Activated CD4-positive, alpha-beta memory T cell treated with anti-CD3 and anti-CD28 coated beads, Interleukin-2, amount 10 ng/mL, durations not matched to agents 7 days and 5 days (primary cell): ENCODE measurements at regions not wholly inside any gene's neighbourhood (a gene's known extent, or its start where the extent isn't known, plus 50 kb on each side); places are given as distances from the start of the nearest gene placed in this dataset.

Experiments
- CTCF ChIA-PET: fragments of 350-600 bp; sonication (Branson Sonifier 250); formaldehyde crosslinking; loops from one replicate; lab custom pipeline; 2021; ENCODE audit warnings: antibody characterized with exemption, inconsistent platforms; lab: Charles Lee
- POLR2A ChIA-PET: fragments of 350-600 bp; sonication (Branson Sonifier 250); formaldehyde crosslinking; loops from one replicate; lab custom pipeline; 2021; ENCODE audit warnings: antibody characterized with exemption; lab: Charles Lee
- DNase-seq: peaks from one replicate; pipeline ENCODE4 v3.0.0-alpha.2; 2020
- H3K27ac Mint-ChIP-seq: one replicate; pipeline ENCODE4 v1.8.0; 2021; ENCODE audit warnings: mild to moderate bottlenecking, mixed read lengths
- H3K27me3 Mint-ChIP-seq: one replicate; pipeline ENCODE4 v1.8.0; 2021; ENCODE audit warnings: mixed read lengths
- H3K36me3 Mint-ChIP-seq: one replicate; pipeline ENCODE4 v1.8.0; 2021; ENCODE audit warnings: low read depth, mixed read lengths
- H3K4me1 Mint-ChIP-seq: one replicate; pipeline ENCODE4 v1.8.0; 2021; ENCODE audit warnings: mixed read lengths
- H3K4me3 Mint-ChIP-seq: one replicate; pipeline ENCODE4 v1.8.0; 2021; ENCODE audit warnings: mild to moderate bottlenecking, mixed read lengths
- H3K9me3 Mint-ChIP-seq: one replicate; pipeline ENCODE4 v1.8.0; 2021; ENCODE audit warnings: mixed read lengths

DNA sequence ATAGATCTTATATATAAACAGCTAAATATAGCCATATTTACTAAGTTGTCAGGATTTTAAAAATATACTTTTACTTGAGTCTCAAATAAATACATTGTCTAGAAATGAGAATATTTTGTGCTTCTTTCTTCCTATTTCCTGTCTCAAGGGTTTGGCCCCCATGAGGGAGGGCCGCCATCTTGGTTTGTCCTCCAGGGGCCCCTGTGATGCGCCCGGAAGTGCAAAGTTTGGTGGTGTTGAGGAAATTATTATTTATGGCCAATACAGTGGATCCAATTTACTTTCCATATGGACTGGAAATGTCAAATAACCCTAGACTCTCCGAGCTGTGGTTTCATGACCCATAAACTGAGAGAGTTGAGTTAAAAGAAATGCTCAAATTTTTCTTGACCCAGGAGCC, 104.7 kb upstream of the OTOS start:
- Mint-ChIP-seq H3K27ac (no peak overlapping the region), H3K27me3 (peaks cover 13% of the 10 kb centered on the region), H3K4me1 (no peaks in the 10 kb centered on the region), H3K9me3 (no peaks in the 10 kb centered on the region), H3K4me3 (no peak overlapping the region), H3K36me3 (no peaks in the 10 kb centered on the region)
- CTCF ChIA-PET = no interaction called here
- POLR2A ChIA-PET = no interaction called here
- DNase-seq = no peak

DNA sequence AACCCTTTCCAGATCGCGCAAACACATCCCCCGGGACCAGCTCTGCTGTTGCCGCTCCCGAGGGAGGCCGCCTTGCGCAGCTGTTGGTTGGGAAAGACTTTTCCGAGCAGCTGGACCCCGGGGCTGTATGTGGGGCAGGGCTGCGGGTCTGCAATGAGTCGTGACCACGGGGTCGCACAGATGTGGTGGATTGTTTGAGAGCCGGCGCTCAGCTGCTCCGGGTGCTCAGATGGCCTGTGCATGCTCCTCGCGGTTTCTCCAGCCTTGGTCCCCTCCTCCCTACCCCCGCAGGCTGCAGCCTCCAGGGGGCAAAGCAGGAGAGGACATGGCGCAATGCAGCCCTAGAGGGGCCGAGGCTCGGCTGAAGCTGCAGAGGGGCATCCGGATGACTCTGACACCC, 105.2 kb upstream of the OTOS start:
- Mint-ChIP-seq H3K9me3 (no peaks in the 10 kb centered on the region), H3K4me3 (no peak overlapping the region), H3K27ac (no peak overlapping the region), H3K36me3 (no peaks in the 10 kb centered on the region), H3K27me3 (peaks cover 8% of the 10 kb centered on the region), H3K4me1 (no peaks in the 10 kb centered on the region)
- POLR2A ChIA-PET = no interaction called here
- peak; percentile 12 for DNase-seq
- CTCF ChIA-PET = no interaction called here

DNA sequence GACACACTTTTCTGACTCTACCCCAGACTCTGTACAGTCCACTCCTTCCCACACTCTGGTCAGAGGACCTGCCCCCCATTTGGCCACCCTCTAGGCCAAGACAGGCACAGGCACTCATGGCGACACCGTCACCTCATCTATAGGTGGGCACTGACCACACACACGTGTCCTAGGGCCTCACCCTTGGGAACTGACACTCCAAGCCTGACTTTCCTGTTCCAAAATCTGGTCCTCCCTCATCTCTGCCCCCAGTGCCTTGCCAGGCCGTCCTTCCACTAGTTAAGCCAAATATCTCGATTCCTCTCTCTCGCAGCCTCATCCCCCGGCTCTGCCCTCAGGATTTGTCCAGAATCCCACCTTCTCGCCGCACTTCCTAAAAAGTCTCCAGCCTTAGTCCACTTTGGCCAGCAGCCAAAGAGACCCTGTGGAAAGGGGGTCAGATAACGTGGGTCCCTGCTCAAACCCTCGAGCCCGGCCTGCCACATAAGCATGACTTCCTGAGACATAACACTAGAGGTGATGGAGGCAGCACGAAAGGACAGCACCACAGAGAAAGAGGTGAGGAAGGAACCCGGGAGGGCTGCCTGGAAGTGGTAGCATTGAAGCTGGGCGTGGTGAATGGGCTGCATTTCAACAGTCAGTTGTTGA, 105.8 kb upstream of the OTOS start:
- Mint-ChIP-seq H3K4me3 (no peak overlapping the region), H3K36me3 (no peaks in the 10 kb centered on the region), H3K27me3 (peaks cover 5% of the 10 kb centered on the region), H3K4me1 (no peaks in the 10 kb centered on the region), H3K27ac (no peak overlapping the region), H3K9me3 (no peaks in the 10 kb centered on the region)
- ChIA-PET POLR2A (no interaction called here), CTCF (no interaction called here)
- DNase-seq = peak; percentile 9

DNA sequence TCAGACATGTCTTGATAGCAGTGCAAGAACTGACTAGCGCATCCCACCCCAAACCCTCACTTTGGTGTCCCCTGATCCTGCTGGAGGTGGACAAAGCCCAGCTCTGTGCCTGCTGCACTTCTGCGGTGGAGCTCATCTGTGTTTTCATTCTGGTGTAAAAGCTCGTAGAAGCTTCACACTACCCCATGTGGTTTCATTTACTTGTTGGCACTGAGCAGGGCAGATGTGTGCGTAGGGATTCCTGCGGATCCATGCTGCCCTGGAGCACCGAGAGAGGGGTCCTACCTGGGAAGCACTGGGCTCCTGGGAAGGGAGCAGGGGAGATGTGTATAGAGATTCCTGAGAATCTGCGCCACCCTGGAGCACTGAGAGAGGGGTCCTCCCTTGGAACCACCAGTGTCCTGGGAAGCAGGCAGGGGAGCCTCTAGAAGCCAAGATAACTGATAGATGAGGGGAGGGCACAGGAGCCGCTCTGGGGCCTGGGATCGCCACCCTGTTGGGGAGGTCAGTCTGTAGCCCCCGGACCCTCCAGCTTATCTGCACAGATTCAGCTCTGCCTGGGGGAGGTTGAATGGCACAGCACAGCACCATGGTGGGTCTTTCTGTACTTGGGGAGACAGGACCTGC, 106.9 kb upstream of the OTOS start:
- no peaks in the 10 kb centered on the region for H3K36me3 Mint-ChIP-seq
- peaks cover 2% of the 10 kb centered on the region for H3K27me3 Mint-ChIP-seq
- H3K4me3 Mint-ChIP-seq = no peak overlapping the region
- peak; percentile 5 for DNase-seq
- ChIA-PET POLR2A (no interaction called here), CTCF (no interaction called here)
- H3K9me3 Mint-ChIP-seq = no peaks in the 10 kb centered on the region
- H3K27ac Mint-ChIP-seq = no peak overlapping the region
- H3K4me1 Mint-ChIP-seq = no peaks in the 10 kb centered on the region

DNA sequence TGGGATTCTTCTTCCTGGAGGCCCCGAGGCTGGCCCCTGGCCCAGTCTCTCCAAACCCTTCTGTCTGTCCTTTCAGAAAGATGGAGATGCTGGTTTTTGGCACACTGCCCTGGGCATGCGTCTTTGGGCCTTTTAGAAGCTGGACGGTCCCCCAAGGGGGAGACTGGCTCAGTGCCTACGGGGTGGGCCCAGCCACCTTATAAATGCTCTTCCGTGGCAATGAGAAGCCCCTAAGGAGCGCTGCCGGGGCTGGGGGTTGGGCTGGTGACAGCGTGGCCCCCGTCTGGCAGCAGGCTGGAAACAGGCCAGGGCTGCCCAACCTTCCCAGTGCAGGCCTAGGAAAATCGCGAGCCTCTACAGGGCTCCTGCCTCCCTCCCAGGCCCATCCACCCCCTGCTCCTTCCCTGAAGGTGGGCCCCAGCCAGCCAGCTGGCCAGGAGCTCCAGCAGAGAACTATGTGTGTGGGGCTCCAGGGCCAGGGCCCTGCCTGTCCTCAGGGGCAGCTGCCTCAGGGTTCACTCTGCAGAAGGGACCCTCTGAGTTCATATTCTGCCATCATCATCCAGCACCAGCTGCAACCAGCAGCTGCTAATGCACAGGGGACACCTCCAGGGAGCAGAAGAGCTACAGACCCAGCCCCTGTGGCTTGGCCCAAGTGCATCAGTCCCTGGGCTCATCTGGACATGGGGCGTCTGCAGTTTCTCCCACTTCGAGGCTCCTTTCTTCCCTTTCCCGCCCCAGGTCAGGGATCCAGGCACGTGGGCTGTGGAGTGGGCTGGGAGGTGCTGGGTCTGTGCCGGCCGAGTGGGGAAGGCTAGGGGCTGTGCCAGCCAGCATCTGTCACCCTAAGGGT, 107.6 kb upstream of the OTOS start:
- H3K4me1 Mint-ChIP-seq = no peaks in the 10 kb centered on the region
- ChIA-PET CTCF (no interaction called here), POLR2A (no interaction called here)
- H3K36me3 Mint-ChIP-seq = no peaks in the 10 kb centered on the region
- H3K9me3 Mint-ChIP-seq = no peaks in the 10 kb centered on the region
- H3K4me3 Mint-ChIP-seq = no peak overlapping the region
- peaks cover 2% of the 10 kb centered on the region for H3K27me3 Mint-ChIP-seq
- H3K27ac Mint-ChIP-seq = no peak overlapping the region
- DNase-seq = peak; percentile 13

DNA sequence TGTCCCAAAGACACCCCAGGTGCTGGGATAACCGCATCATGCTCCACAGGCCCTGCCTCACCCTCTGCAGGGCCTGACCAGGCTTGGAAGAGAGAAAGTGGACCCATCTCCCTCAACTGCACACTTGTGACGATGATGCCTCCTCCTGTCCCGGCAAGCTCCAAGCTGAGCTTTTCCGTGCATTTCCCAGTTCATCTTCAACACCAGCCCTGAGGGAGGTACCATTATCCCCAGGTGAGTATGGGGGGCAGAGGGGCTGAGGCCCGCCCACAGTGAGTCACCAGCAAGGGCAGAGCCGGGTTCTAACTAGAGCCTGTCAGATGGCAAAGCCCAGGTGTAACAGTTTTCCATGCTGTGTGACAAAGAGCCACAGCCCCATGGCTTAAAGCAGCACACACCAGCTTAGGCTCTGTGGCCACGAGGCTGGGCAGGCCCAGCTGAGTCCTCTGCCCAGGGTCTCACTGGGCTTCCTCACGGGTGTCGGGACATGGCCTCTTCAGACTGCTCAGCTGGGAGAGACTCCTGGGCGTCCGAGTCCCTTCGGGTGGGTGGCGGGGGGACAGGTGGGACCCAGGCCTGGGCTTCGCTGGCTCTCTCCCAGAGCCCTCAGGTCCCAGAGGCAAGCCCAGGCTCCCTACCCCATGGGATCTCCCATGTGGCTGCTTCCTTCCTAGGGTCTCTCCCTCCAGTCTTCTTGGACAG, 108.4 kb upstream of the OTOS start:
- CTCF ChIA-PET = no interaction called here
- H3K27me3 Mint-ChIP-seq = peaks cover 2% of the 10 kb centered on the region
- H3K36me3 Mint-ChIP-seq = no peaks in the 10 kb centered on the region
- POLR2A ChIA-PET = no interaction called here
- no peaks in the 10 kb centered on the region for H3K9me3 Mint-ChIP-seq
- H3K4me3 Mint-ChIP-seq = no peak overlapping the region
- DNase-seq = peak; percentile 4
- H3K4me1 Mint-ChIP-seq = no peaks in the 10 kb centered on the region
- H3K27ac Mint-ChIP-seq = no peak overlapping the region

DNA sequence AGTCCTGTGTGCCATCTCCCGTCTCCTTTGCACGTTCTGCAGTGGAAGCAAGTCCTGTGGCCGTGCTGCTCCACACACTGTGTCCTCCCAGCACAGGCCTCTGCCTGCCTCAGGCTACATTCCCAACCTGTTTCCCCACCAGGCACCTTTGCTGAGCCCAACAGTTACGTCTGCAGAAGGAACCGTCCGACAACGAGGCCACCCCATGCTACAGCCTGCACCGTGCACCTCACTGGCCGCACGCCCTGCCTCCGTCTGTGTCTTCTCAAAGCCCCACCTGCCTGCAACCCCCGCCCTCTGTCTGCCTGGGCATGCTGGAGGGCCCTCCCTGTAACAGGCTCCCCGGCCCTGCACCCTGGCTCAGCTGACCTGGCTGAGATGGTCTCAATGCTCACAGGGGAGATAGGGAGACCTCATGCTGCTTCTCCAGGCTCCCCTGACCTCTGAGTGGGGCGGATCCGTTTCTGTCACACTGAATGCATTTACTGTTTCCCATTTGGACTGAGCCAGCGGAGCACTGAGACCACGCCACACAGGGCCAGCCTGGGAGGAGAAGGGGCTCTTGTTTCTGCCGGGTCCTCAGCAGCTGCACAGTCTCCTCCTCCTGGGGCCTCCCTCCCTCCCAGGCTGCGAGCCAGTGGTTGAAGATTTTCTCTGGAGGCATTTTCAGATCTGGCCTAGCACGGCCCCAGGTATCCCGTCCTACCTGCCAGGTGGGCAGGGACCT, 109.1 kb upstream of the OTOS start:
- POLR2A ChIA-PET = no interaction called here
- Mint-ChIP-seq H3K27ac (no peak overlapping the region), H3K4me3 (no peak overlapping the region), H3K27me3 (no peaks in the 10 kb centered on the region), H3K36me3 (no peaks in the 10 kb centered on the region), H3K9me3 (no peaks in the 10 kb centered on the region), H3K4me1 (no peaks in the 10 kb centered on the region)
- CTCF ChIA-PET = no interaction called here
- DNase-seq = peak; percentile 8

DNA sequence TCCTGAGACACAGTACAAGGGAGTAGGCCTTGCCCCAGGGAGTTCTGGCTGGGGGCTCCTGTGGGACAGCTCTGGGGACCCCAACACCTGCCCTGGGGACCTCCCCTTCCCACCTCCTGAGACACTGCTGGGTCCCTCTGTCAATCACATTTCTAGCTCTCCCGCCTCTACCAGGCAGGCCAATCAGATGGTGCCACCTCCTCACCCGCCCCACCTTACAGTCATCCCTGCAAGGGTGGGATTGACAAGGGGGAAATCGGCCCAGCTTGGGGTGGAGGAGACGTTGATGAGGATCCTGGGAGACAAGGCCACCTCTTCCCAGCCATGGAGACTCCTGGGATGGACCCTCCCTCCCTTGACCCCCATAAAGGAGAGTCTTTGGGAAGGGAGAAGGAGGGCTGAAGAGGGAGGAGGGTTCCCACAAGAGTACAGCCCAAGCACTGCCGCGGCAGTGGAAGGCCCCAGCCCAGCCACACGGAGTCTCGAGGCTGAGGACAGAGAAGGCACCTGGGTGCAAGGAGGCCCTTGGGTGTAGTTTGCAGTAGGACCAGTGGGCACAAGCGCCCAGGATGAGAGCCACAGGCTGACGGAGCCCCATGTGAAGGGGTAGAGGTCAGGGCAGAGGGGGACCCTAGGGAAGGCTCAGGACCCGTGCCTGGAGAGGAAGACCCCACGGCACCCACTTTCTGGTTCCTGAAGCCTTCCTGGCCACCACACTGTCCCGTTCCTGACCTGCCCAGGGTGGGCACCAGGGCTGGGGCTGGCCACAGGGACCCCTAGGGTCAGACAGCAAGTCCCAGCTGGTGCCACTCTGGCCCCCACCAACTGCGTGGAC, 109.9 kb upstream of the OTOS start:
- H3K4me1 Mint-ChIP-seq = no peaks in the 10 kb centered on the region
- no peaks in the 10 kb centered on the region for H3K27me3 Mint-ChIP-seq
- H3K36me3 Mint-ChIP-seq = no peaks in the 10 kb centered on the region
- POLR2A ChIA-PET = no interaction called here
- no peaks in the 10 kb centered on the region for H3K9me3 Mint-ChIP-seq
- CTCF ChIA-PET = no interaction called here
- H3K27ac Mint-ChIP-seq = no peak overlapping the region
- peak; percentile 13 for DNase-seq
- H3K4me3 Mint-ChIP-seq = no peak overlapping the region

DNA sequence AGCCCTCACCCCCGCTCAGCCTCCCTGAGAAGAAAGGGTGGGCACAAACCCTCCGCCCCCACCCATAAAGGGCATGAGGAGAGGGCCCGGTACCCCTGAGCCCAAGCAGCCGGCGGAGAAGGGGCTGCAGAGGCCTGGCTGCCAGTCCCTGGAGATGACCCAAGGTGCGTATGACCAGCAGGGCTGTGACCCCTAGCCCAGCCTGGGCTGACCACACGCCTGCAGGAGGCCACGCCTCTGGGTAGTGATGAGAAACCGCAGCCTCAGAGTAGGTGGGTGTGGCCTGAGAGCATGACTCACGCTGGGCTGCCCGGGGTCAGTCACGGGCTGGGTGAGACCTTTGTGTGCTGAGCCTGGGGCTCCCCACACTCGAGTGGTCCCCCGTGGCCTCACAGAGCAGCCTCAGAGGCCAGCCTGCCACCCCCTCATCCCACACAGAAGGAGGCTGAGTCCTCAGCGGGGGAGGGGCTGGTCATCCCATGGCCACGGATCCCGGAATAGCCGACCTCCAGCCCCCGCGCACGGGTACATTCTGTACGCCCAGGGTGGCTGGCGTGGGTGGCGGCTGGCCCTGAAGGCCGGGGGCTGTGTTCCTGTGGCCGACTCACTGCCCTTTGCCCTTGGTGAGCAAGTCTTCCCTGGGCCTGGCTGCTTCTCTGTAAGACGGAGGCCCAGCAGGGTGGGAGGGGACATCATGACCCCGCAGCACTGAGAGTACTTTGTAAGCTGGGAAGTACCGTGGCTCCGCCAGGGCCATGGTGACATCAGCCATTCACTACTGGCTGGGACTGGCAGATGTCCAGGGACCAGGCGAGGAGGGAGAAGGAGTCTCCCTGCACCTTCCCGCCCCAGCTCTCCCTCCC, 110.8 kb upstream of the OTOS start:
- H3K27me3 Mint-ChIP-seq = no peaks in the 10 kb centered on the region
- H3K36me3 Mint-ChIP-seq = no peaks in the 10 kb centered on the region
- no peaks in the 10 kb centered on the region for H3K4me1 Mint-ChIP-seq
- peak; percentile 17 for DNase-seq
- ChIA-PET CTCF (no interaction called here), POLR2A (no interaction called here)
- H3K9me3 Mint-ChIP-seq = no peaks in the 10 kb centered on the region
- no peak overlapping the region for H3K27ac Mint-ChIP-seq
- no peak overlapping the region for H3K4me3 Mint-ChIP-seq

DNA sequence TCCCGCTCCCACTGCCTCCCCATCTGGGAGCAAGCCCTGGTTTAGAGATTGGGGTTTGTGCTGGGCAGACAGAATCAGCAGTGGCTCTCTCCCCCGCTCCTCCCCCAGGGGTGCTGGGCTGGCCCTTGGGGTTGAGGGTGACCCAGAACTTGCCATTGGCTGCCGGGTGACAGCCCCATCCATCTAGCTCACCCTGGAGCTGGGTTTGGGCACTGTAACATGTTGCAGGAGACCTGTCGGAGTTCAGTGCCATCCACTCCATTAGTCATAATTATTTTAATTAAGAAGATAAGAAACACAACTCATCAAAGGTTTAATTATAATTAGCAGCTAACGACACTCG, 111.4 kb upstream of the OTOS start:
- no peaks in the 10 kb centered on the region for H3K4me1 Mint-ChIP-seq
- no peak overlapping the region for H3K4me3 Mint-ChIP-seq
- no peaks in the 10 kb centered on the region for H3K27me3 Mint-ChIP-seq
- H3K36me3 Mint-ChIP-seq = no peaks in the 10 kb centered on the region
- CTCF ChIA-PET = no interaction called here
- no peaks in the 10 kb centered on the region for H3K9me3 Mint-ChIP-seq
- POLR2A ChIA-PET = no interaction called here
- no peak overlapping the region for H3K27ac Mint-ChIP-seq
- no peak for DNase-seq

DNA sequence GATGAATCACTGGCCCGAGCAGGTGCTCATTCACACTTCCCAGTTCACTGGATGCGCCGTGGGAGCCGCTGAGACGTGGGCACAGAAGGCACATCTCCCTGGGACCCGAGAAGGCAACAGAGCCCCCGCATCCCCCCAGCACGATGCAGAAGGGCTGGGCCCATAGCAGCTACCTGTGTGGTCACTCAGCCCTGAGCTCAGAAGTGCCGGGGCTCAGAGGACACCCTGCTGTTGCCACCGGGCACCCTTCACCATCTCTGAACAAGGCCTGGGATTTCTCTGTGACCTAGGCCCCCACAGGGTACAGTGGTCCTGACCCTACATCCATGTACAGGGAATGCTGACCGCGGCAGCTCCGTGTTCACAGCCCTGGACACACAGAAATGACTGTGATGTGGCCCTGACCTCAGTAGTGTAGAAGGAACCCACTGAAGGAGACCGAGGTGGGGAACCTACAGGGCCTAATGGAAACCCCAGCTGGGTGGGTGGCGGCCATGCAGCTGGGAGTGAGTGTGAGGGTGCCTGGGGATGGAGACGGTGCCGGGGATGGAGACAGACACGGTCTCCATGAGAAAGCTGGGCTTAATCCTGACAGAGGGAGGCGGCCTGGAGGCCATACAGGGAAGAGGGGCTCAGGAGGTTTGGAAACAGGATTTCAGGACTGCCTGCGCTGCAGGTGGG, 111.9 kb upstream of the OTOS start:
- H3K36me3 Mint-ChIP-seq = no peaks in the 10 kb centered on the region
- no peak overlapping the region for H3K27ac Mint-ChIP-seq
- CTCF ChIA-PET = no interaction called here
- peak; percentile 13 for DNase-seq
- POLR2A ChIA-PET = no interaction called here
- H3K4me3 Mint-ChIP-seq = no peak overlapping the region
- no peaks in the 10 kb centered on the region for H3K27me3 Mint-ChIP-seq
- H3K4me1 Mint-ChIP-seq = no peaks in the 10 kb centered on the region
- H3K9me3 Mint-ChIP-seq = no peaks in the 10 kb centered on the region
